ENCODE measurements at regions not wholly inside any gene's neighbourhood (a gene's known extent, or its start where the extent isn't known, plus 50 kb on each side); places are given as distances from the start of the nearest gene placed in this dataset.

DNA sequence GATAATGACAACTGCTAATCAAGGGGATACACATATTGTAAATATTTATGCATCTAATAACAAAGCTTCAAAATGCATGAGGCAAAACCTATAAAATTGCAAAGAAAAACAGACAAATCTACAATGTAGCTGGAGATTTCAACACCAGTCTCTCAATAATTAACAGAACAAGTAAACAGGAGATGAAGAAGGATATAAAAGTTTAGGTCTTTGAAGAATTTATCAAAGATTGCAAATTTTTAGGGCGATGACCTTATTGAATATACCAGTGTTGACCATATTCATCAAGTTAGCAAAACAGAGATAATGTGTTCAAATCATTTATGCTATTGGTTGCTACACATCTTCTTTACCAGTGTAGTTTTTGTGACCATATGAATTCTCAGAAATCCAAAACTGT is 237.8 kb upstream of the SGK1 start:
- TF ChIP-seq POLR2AphosphoS5 (IDR thresholded peaks at IDR 0.05; ENCODE audit: low read depth) = no peak
- TF ChIP-seq, protein P1, sequence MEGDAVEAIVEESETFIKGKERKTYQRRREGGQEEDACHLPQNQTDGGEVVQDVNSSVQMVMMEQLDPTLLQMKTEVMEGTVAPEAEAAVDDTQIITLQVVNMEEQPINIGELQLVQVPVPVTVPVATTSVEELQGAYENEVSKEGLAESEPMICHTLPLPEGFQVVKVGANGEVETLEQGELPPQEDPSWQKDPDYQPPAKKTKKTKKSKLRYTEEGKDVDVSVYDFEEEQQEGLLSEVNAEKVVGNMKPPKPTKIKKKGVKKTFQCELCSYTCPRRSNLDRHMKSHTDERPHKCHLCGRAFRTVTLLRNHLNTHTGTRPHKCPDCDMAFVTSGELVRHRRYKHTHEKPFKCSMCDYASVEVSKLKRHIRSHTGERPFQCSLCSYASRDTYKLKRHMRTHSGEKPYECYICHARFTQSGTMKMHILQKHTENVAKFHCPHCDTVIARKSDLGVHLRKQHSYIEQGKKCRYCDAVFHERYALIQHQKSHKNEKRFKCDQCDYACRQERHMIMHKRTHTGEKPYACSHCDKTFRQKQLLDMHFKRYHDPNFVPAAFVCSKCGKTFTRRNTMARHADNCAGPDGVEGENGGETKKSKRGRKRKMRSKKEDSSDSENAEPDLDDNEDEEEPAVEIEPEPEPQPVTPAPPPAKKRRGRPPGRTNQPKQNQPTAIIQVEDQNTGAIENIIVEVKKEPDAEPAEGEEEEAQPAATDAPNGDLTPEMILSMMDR (IDR thresholded peaks at IDR 0.05; ENCODE audit: insufficient read depth, low read length) = no peak
- no peak for TF ChIP-seq GABPA (IDR thresholded peaks at IDR 0.05; ENCODE audit: low read depth)
- TF ChIP-seq SPI1 (IDR thresholded peaks at IDR 0.05; ENCODE audit: borderline replicate concordance, low read depth) = no peak
- TF ChIP-seq, protein P2, sequence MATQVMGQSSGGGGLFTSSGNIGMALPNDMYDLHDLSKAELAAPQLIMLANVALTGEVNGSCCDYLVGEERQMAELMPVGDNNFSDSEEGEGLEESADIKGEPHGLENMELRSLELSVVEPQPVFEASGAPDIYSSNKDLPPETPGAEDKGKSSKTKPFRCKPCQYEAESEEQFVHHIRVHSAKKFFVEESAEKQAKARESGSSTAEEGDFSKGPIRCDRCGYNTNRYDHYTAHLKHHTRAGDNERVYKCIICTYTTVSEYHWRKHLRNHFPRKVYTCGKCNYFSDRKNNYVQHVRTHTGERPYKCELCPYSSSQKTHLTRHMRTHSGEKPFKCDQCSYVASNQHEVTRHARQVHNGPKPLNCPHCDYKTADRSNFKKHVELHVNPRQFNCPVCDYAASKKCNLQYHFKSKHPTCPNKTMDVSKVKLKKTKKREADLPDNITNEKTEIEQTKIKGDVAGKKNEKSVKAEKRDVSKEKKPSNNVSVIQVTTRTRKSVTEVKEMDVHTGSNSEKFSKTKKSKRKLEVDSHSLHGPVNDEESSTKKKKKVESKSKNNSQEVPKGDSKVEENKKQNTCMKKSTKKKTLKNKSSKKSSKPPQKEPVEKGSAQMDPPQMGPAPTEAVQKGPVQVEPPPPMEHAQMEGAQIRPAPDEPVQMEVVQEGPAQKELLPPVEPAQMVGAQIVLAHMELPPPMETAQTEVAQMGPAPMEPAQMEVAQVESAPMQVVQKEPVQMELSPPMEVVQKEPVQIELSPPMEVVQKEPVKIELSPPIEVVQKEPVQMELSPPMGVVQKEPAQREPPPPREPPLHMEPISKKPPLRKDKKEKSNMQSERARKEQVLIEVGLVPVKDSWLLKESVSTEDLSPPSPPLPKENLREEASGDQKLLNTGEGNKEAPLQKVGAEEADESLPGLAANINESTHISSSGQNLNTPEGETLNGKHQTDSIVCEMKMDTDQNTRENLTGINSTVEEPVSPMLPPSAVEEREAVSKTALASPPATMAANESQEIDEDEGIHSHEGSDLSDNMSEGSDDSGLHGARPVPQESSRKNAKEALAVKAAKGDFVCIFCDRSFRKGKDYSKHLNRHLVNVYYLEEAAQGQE (IDR thresholded peaks at IDR 0.05; ENCODE audit: insufficient replicate concordance, low read depth) = no peak

Measured in HL-60 (cell line).